Testis (tissue), 2 donors: ENCODE measurements at regions not wholly inside any gene's neighbourhood (a gene's known extent, or its start where the extent isn't known, plus 50 kb on each side); places are given as distances from the start of the nearest gene placed in this dataset.

Source experiments
- CTCF ChIP-seq, 3 experiments: fragments of 450-650 bp in 2 of 3; fragments of 200-600 bp in 1 of 3; sonication (generic) in 1 of 3; IDR thresholded peaks; one replicate each; pipeline ENCODE4 v1.5.1; 2016 to 2019; ENCODE audit warnings: antibody characterized with exemption in 3 of 3, mild to moderate bottlenecking in 2 of 3, moderate library complexity in 1 of 3
- POLR2A ChIP-seq: fragments of 450-650 bp; IDR thresholded peaks from one replicate; pipeline ENCODE4 v1.6.1; 2017; ENCODE audit warnings: antibody characterized with exemption, mild to moderate bottlenecking, moderate library complexity

- TF ChIP-seq CTCF (IDR thresholded peaks at IDR 0.05) (no peak), POLR2A (no peak)
Observed at GRCh38 chr7:28316489-28316888, 95.8 kb upstream of the CREB5 start.
